Testis (tissue), 2 donors: ENCODE measurements at regions not wholly inside any gene's neighbourhood (a gene's known extent, or its start where the extent isn't known, plus 50 kb on each side); places are given as distances from the start of the nearest gene placed in this dataset.
"Not testable (repeated sequence)": the region's sequence is repeated elsewhere in the genome, so short reads cannot be mapped to it uniquely, and the experiment has no call there.

Experiments used
- POLR2A ChIP-seq: fragments of 450-650 bp; IDR thresholded peaks from one replicate; pipeline ENCODE4 v1.6.1; 2017; ENCODE audit warnings: antibody characterized with exemption, mild to moderate bottlenecking, moderate library complexity
- TF ChIP-seq, protein P1 (sequence below), 3 experiments: fragments of 450-650 bp in 2 of 3; fragments of 200-600 bp in 1 of 3; sonication (generic) in 1 of 3; IDR thresholded peaks; one replicate each; pipeline ENCODE4 v1.5.1; 2016 to 2019; ENCODE audit warnings: antibody characterized with exemption in 3 of 3, mild to moderate bottlenecking in 2 of 3, moderate library complexity in 1 of 3

DNA sequence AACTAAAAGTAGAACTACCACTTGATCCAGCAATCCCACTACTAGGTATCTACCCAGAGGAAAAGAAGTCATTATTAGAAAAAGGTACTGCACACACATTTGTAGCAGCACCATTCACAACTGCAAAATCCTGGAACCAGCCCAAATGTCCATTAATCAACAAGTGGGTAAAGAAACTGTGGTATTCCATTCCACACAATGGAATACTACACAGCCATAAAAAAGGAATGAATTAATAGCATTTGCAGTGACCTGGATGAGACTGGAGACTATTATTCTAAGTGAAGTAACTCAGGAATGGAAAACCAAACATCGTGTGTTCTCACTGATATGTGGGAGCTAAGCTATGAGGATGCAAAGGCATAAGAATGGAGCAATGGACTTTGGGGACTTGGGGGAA is 783.8 kb downstream of the KCNJ2 start:
- not testable (repeated sequence) for TF ChIP-seq POLR2A
- TF ChIP-seq, protein P1, sequence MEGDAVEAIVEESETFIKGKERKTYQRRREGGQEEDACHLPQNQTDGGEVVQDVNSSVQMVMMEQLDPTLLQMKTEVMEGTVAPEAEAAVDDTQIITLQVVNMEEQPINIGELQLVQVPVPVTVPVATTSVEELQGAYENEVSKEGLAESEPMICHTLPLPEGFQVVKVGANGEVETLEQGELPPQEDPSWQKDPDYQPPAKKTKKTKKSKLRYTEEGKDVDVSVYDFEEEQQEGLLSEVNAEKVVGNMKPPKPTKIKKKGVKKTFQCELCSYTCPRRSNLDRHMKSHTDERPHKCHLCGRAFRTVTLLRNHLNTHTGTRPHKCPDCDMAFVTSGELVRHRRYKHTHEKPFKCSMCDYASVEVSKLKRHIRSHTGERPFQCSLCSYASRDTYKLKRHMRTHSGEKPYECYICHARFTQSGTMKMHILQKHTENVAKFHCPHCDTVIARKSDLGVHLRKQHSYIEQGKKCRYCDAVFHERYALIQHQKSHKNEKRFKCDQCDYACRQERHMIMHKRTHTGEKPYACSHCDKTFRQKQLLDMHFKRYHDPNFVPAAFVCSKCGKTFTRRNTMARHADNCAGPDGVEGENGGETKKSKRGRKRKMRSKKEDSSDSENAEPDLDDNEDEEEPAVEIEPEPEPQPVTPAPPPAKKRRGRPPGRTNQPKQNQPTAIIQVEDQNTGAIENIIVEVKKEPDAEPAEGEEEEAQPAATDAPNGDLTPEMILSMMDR (IDR thresholded peaks at IDR 0.05) = not testable (repeated sequence)
